Daoy (cell line): ENCODE measurements at regions not wholly inside any gene's neighbourhood (a gene's known extent, or its start where the extent isn't known, plus 50 kb on each side); places are given as distances from the start of the nearest gene placed in this dataset.

Source experiments
- DNase-seq: peaks from one replicate; pipeline ENCODE4 v3.0.0-alpha.2; 2015; ENCODE audit warnings: low read depth

DNA sequence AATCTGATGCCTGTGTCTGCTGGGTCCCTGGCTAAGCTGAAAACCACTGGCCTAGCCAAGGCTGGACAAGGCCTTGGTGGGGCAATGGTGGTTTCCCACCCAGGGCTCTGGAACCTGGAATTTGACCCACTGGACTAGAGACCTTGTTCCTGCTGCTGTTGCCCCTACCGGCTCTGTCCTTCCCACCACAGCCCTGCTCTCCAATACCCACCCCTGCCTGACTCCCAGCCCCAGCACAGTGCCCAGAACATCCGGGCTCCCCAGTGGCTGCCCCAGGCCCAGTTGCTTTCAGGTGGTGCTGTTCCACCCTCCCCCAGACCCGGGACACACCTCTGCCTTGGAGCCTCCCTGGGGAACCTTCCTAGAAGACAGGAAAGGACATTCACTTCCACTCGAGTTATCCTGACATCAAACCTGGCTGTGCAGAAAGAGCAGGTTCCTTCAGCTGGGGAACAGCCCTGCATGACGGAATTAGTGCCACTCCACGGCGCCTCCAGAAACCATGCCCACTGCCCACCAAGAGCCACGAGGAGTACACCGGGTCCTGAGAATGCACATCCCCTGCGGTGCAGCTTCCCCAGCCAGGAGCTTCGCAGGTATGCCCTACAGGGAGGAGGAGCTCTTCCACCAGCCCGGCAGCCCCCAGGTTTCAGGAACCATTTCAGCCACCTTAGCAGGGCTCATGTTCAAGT is 152.8 kb downstream of the OAT start:
- DNase-seq = no peak

DNA sequence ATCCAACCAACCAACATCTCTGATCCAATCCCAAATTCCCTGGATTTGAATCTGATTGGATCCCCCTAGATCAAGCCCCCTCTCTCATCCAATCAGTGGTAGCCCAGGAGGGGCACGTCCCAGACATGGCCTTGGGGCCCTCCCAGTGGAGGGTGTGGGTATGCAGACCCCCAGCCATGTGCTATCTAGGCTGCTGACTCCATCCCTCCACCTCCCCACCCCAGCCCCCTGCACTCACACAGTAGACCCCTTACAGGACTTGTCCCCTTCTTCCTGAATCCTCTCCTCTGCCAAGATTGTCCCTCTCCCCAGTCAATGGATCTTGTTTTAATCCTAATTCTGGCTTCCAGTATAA is 153.4 kb downstream of the OAT start:
- no peak for DNase-seq

DNA sequence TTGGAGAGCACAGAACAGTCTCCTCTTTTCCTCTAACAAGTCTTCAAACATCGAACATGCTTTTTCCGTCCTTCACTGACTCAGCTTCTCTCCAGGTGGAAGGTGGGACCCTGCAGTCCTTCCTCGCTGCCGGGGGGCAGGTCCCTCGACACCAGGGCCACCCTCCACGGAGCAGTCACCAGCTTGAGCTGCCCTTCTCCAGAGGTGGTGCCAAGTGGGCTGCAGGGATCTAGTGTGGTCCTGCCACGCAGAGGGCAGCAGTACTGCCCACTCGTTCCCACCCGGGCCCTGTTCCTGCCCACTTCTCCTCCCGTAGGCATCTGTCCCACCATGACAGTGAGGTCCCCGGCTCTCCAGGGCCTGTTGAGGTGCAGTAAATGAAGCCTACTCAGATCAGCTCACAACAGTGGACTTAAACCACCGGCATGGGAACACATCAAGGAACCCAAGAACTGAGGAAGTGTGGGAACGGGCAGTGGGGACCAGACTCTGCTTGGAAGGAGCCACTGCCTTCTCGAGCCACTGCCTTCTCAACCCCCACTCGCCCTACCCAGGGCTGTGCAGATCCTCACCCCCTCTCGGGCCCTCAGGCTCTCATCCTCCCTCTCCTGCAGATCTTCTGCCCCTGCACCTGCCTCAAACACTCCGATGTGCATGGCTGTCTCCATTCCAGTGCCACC is 153.9 kb downstream of the OAT start:
- DNase-seq = no peak

DNA sequence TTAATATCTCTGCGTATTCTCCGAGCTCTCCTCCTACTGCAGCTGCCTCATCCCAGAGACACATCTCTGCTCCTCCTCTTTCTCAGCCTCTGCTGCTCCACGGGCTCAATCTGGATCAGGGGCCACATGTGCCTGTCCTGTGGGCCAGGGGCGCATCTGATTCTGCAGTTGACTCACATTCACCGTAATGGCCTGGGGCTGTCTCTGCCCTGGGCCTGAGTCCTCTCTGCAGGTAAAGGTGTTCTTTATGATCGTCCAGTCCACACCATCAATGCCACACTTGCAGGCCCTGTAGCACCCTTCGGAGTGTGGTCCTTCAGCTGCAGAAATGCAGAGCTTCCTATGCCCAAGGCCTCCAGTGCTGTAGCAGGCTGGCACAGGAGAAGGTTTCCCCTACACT is 154.5 kb downstream of the OAT start:
- DNase-seq = no peak

DNA sequence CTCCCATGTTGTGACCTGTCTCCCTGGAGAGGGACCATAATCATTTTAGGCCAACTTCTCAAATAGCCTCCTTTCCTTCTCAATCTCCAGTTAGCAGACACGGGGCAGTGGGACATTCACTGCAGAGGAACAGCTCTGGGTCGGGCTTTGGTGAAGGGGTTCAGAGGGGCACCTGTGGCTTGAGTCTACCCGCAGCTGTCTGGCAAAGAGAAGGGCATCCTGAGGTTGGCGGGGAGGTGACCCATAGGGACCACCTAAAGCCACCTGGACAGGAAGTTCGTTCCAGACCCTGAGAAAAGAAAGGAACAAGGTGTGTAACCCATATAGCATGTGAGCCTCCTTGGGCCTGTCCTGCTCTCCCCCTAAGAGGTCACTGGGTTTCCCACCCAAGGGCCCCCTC is 155.0 kb downstream of the OAT start:
- no peak for DNase-seq

DNA sequence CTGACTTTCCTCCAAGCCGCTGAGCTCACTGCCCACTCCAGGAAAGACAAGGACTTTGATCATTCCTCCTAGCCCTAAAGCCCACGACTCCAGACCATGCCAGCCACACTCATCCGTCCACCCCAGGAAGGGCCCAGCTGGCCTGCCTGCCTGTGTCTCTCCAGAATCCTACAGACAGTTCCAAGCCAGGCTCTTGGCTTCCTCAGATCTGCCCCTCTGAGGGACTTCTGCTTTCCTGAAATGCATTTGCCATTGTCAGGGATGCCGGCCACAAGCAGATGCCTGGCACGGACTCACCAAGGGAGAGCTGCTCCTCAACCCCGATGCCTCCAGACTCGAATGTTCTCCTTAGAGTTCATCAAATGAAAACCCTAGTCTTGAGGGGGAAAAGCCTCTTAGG is 155.8 kb downstream of the OAT start:
- DNase-seq = no peak

DNA sequence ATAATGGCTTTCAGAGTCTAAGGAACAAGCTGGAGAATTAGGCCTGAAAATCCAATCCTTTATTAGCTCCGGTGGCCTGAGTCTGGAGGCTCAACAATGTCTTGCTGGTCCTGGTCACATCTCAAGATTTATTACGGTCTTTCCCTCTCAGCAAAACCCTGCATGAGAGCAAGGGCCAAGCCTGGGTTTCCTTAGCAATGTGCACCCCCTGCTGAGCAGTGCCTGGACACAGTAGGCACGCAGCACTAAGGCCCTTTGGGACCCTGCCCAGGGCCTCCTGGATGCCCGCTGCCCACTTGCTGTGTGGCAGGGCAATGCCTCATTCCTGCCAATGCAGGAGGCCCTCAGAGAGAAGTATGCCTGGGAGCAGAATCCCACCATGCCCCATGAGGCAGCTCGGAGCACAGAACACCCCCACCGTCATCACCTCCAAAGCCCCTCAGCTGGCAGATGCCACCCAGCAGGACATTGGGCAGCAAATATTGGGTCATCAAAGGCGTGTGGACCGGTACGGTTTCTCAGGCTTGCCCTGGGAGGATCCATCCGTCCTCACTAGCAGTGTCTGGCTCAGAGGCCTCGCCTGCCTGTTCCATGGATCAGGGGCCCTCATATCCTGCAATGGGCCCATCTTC is 156.4 kb downstream of the OAT start:
- DNase-seq = no peak

DNA sequence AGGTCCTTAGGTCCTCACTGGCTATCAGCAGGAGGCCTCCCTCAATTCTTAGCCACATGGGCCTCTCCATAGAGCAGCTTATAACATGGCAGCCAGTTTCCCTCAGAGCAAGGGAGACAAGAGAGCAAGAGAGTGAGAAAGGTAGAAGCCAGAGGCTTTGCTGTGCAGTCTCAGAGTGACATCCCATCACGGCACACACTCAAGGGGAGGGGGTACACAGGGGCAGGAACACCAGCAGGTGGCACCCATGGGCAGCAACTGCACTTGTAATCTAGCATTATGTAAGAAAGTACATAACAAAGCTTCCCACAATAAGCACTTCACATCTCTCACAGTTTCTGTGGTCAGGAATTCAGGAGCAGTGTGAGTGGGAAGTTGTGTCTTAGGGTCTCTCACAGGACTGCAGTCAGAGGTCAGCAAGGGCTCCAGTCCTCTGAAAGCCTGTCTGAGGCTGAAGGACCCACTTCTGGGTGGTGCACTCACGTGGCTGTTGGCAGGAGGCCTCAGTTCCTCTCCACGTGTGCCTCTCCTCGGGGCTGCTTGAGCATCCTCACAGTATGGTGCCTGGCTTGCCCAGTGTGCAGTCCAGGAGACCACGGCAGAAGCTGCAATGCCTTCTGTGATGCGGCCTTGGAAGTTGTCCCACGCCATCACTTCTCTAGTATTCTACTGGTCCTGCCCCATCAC is 159.4 kb downstream of the OAT start:
- DNase-seq = no peak

DNA sequence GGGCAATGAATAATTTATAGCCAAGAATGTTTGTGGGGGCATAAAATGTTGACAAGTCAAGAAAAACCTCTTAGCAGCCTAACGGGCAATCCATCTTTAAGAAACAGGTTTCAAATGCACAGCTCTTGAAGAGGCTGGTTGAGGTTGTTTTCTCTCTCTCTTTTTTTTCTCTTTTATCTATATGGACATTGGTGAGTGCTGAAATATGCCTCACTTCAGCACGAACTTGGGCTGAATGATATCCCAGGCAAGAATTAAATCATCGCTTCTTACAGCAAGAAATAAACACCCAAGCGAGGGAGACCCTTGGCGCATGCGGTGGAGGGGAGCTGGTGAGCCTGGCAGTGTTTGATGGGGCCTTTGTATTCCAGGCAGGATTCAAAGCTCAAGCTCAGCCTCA is 160.9 kb downstream of the OAT start:
- DNase-seq = no peak

DNA sequence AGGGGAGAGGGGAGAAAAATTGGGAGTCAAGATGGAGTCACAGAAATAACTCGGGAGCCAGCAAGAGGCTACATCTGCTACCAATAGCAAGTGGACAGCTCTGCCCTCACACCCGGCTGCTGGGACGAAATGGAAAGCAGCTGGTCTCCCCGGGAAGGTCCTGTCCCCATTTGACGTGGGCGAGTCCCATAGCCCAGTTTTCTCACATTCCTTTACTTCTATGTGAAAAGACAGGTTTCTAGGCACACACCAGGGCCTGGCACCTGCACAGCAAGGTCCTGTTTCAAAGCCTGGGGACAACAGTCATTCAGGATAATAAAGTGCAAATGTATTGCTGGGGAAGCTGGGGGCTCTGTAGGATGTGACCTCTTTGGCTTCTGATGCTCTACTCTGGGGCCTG is 162.6 kb downstream of the OAT start:
- DNase-seq = no peak

DNA sequence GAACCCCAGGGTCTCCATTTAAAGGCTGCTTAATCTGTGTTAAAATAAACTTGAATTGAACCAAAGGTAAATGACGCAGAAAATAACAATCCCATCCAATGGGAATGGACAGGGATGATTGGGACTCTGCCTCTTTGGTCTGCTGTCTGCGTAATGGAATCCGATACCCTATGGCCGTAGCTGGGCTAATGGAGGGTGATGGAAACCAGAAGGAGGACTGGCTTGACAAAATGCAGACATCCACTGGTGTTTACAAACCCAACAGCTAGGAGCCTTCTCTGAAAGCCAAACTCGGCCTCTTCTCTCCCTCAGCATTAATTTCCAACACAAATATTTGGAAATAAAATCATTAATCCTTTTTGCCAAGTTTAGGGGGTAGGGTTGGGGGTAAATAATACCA is 162.2 kb upstream of the CHST15 start:
- no peak for DNase-seq

DNA sequence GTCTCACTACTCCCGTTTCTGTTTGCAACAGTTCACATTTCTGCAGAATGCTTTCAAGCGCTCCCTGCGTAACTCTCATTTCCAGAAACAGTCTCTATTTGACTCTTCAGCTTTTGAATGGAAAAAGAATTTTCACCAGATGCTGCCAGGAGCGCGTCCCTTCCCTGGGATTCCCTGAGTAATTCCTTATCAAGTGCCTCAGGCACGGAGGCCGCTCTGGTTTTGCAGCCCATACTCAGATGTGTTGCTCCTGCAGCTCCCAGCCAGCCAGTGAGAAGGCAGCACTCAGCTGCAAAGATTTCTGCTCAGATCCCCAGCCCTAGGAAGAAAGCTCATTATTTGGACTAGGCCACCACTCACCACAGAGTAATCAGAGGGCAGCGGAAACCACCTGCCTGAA is 161.1 kb upstream of the CHST15 start:
- DNase-seq = no peak

DNA sequence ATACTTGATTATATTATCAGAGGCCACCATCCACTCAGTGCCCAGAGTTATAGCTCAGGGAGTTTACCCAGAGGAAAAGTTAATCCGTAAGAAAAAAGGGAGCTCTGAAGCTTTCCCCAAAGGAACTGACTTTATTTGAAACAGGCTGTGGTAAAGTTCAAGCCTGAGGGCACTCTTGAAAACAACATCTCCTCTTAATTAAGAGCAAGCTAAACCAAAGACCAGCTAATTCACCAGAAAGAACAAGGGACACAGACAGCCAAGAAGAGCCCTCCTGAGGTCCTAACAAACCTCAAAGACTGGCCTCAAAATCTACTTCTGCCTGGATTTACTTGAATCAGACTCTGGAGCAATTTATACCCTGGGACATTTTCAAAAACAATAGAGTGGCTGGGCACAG is 159.6 kb upstream of the CHST15 start:
- DNase-seq = no peak

DNA sequence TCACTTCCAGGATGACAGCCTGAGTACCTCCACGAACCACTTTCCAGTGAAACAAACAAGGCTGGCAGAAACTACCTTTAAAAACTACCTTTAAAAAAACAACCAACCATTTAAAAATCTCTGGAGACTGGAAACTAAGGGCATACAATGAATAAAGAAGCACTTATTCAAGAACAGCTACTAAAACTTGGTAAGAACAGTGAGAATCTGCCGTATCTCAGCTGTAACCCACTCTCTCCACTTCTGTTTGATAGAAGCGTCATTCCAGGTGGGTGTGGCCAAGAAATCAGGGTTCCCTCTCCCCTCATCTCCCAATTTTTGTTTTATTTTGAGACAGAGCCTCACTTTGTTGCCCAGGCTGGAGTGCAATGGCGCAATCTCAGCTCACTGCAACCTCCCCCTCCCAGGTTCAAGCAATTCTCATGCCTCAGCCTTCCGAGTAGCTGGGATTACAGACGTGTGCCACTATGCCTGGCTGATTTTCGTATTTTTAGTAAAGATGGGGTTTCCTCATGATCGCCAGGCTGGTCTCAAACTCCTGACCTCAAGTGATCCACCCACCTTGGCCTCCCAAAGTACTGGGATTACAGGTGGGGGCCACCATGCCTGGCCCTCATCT is 158.8 kb upstream of the CHST15 start:
- no peak for DNase-seq

DNA sequence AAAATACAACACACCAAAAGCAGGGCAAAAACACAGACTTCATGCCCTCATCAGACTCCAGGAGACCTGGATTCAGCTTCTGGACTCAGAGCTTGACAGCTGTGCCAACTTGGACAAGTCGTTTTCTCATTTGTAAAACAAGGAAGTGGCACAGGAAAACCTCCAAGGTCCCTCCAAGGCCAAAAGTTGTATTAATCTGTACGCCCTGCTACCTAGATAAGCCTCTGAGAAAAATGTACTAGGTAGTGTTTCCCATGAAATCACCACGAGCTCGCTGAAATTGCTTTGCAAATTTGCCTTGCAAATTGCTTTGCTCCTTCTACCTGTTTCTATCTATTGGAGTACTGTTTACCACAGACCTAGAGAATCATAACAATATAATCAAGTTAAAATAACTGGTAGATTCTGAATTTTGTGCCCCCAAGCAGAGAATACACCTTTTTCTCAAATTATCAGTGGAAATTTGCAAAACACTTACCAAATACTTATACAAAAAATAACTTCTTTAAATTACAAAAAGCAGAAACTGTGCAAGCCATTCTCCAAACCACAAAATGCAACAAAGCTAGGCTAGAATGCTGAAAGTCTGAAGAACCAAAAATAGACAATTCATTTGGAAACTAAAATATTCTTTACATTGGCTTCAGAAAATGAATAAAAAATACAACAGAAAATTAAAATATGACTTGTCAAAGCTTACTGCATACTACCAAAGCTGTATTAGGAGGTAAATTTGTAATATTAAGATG is 158.1 kb upstream of the CHST15 start:
- DNase-seq = no peak

DNA sequence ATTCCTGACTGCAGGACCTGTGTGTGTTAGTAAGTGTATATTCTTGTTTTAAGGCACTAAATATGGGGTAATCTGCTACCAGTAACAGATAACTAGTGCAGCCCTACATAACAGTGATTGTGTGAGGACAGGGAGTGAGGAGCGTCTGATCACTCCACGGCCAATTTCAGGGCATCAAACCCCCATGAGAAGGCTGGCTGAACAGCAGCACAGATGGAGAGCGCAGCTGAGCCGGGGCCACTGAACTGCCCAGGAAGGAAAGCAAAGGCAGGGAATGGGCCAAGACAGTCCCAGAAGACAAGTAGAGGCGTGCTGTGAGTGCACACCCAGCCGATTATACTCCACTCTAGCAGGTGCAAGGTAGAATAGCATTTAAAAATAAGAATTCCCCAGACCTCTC is 157.1 kb upstream of the CHST15 start:
- no peak for DNase-seq

DNA sequence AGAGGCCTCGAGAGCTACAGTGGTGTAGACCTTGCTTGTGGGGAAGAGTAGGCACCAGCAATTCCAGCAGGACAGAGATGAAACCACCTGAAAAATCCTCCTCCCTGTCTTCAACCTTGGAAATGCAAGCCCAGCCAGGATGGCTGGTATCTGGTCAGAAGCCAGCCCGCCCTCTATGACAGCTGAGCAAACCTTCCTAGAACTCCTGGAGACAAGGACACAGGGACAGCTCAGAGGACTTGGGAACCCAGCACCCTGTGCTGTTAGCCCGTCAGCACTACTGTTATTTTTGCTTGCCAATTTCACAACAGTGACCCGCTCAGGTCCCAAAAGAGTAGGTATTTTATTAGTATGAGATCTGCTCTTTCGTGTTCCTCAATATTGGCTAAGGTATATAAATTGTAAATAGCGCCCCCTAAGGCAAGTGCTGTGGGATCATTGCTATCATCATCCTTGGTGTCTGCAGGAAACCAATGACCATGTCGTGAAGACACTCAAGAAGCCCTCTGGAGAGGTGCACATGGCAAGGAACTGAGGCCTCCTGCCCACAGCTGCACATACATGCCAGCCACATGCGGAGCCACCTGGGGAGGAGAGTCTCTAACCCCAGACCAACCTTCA is 156.5 kb upstream of the CHST15 start:
- no peak for DNase-seq

DNA sequence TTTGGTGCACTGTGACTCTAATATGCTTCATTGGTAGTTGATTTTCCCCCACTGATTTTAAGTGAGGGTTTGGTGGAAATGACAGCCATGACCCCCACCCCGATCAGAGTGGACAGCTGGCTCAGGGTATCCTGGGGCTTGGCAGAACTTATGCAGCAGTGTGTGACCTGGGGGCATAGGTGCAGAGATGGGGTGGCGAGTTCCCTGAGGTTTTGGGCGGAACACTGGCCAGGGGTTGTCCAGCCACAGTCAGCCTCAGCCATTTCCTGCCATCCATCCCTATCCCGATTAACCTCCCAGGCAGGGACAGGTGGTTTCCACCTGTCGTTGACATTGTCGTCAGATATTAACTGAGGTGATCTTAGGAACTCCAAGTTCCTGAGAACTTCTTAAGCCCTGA is 155.8 kb upstream of the CHST15 start:
- no peak for DNase-seq

DNA sequence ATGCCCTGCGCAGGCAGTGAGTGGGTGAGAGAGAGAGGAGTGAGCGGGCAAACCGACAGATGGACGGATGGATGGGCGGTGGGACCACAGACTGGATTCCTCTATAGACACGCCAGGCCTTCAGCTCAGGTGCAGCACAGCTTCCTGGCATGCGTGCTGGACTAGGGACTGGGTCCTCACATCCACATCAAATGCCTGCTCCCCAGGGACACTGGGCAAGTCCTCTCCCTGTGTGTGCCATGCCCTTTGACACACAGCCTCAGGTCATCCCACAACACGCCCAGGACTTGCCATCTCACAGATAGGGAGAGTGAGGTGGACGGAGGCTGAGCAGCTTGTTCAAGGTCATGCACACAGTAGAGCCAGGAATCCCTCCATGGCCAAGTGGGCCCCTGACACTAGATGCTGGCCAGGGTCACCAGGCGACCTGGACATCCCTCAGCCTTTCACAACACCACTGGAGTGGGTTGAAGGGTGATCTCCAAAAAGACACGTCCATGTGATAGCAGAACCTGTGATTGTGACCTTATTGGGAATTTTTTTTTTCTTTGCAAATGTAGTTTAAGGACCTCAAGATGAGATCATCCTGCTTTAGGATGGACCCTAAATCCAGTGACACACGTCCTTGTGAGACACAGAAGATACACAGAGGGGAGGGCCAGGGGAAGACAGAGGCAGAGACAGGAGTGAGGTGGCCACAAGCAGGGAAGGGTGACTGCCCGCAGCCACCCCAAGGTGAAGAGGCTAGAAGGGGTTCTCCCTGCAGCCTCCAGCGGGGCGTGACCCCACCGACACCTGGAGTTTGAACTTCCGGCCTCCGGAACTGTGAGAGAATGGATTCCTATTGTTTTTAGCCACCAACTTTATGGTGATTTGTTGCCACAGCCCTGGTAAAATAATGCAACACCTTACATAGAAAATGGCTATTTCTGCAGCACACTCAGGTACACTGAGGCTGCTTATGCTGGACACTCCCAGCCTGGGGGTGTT is 155.0 kb upstream of the CHST15 start:
- no peak for DNase-seq

DNA sequence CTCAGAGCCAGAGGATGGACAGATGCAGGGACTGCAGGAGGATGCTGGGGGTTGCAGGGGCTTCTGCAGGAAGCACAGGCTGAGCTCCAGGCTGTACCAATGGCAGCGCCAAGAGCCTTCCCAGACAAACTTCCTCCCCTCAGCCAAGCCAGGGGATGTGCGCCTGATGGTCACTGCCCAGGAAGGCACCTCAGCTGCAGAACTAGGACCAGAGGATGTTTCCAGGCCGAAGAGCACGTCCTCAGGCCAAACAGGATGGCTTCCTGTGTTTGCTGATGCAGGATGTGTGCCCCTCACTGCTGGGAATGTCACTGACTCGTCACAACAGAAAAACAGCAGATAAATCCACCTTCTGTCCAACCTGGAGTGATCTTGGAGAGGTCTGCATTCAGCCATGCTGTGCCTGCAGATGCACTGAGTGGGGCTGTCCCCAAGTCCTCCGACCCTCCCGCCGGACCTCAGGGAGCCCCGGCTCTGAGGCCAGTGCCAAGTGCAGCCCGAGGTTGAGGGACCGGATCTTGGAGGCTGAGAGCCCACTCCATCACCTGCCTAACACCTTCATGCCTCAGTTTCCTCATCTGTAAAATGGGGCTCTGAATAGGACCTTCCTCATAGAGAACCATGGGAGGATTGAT is 152.5 kb upstream of the CHST15 start:
- no peak for DNase-seq
